ENCODE measurements at regions not wholly inside any gene's neighbourhood (a gene's known extent, or its start where the extent isn't known, plus 50 kb on each side); places are given as distances from the start of the nearest gene placed in this dataset.

- no peak for TF ChIP-seq CTCF (IDR thresholded peaks at IDR 0.05; ENCODE audit: control insufficient read depth, extremely low read depth, insufficient read depth)
- no peak for DNase-seq (ENCODE audit: low read depth)
- no peak overlapping the region for H3K4me3 ChIP-seq (ENCODE audit: low read depth, low read length)
These were observed 60.5 kb upstream of the TARDBP start for GRCh38 chr1:10951961-10952360.

DNA sequence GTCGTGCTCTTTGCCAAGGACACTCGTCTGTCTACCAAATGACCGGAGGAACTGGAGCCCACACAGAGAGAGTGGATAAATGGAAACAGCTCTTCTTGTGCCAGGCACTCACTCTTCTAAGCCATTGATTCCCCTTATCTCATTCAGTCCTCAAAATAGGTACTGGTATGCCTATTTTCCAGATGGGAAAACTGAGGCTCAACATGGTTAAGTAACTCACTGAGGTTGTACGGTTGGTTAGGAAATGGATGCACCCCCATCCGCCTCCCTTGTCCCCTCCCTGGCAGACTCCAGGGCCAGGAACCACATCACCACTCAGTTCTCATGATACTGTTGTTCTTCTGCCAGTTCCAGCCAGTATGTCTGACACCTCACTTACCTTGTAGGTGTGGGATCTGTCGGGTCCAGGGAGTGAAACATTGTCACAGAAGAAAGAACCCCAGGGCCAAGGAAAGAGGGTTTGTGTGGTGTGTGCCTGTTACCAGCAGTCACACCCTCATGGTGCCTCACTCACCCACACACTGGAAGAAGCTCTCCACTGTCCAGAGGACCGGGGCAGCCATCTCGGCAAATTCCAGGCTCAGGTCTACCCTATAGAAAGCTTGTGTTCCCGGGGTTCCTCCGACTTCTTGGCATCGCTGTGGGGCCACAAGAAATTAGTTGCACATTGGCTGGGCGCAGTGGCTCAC lies 58.8 kb upstream of the TARDBP start:
- H3K4me3 ChIP-seq (ENCODE audit: low read depth, low read length), result no peak overlapping the region
- DNase-seq (ENCODE audit: low read depth), result no peak
- TF ChIP-seq CTCF (IDR thresholded peaks at IDR 0.05; ENCODE audit: control insufficient read depth, extremely low read depth, insufficient read depth), result no peak

DNA sequence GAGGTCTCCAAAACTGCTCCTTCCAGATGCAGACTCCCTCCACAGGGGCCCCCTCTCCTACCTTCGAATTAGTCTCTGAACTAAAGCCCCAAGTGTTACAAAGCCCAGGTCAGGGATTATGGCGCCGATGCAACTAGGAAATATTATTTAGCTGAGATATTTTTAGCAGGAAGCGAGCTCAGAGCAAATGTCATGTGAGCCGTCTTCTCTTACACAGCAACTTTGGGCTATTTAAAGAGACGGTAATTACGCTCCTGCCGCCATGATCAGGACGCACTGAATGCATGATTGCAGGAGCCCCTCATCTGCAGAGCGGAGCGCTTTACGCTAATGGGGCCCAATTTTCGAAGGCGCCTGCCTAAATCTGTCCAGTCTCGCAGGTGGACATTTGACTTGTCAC lies 55.3 kb upstream of the TARDBP start:
- no peak for DNase-seq (ENCODE audit: low read depth)

GRCh38 chr1:10958614-10959013 lies 53.8 kb upstream of the TARDBP start:
- no peak for TF ChIP-seq CTCF (IDR thresholded peaks at IDR 0.05; ENCODE audit: control insufficient read depth, extremely low read depth, insufficient read depth)
- no peak for DNase-seq (ENCODE audit: low read depth)
- no peak overlapping the region for H3K4me3 ChIP-seq (ENCODE audit: low read depth, low read length)

More for the DNA sequence above, 55.3 kb upstream of the TARDBP start:
- no peak for TF ChIP-seq CTCF (IDR thresholded peaks at IDR 0.05; ENCODE audit: control insufficient read depth, extremely low read depth, insufficient read depth)
- no peak overlapping the region for H3K4me3 ChIP-seq (ENCODE audit: low read depth, low read length)

- no peak overlapping the region for H3K4me3 ChIP-seq (ENCODE audit: low read depth, low read length)
- peak; percentile 83 for TF ChIP-seq CTCF (IDR thresholded peaks at IDR 0.05; ENCODE audit: control insufficient read depth, extremely low read depth, insufficient read depth)
- no peak for DNase-seq (ENCODE audit: low read depth)
These were observed 51.8 kb upstream of the TARDBP start for GRCh38 chr1:10960411-10961299.

DNA sequence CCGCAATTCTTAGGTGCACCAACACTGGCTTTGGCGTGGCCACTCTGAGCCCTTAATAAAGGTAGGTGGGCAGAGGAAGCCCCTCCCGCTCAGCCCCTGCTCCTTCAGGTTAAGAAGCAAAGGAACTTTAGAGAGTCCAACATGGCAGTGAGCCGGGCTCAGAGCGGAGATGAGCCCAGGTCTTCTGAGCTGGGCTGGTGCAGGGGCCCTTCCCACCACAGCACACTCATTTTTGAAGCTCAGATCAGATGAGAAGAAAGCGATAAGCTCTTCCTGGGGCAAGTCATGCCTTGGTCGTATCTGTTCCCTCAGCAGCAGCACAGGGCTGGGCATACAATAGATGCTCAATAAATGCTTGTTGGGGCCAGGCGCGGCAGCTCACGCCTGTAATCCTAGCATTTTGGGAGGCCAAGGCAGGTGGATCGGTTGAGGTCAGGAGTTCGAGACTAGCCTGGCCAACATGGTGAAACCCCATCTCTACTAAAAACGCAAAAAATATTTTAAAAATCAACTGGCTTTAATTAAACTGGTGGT lies 51.1 kb upstream of the TARDBP start:
- TF ChIP-seq CTCF (IDR thresholded peaks at IDR 0.05; ENCODE audit: control insufficient read depth, extremely low read depth, insufficient read depth), result no peak
- H3K4me3 ChIP-seq (ENCODE audit: low read depth, low read length), result no peak overlapping the region
- no peak for DNase-seq (ENCODE audit: low read depth)

All from LNCaP clone FGC (cell line).